Gastrocnemius medialis (tissue), 4 donors: ENCODE measurements at regions not wholly inside any gene's neighbourhood (a gene's known extent, or its start where the extent isn't known, plus 50 kb on each side); places are given as distances from the start of the nearest gene placed in this dataset.

Source experiments
- POLR2A ChIP-seq, 2 donors: fragments of 450-650 bp; IDR thresholded peaks; one replicate each; pipeline ENCODE4 v1.6.1; 2017; ENCODE audit warnings: antibody characterized with exemption in 2 of 2, mild to moderate bottlenecking in 2 of 2, moderate library complexity in 2 of 2
- TF ChIP-seq, protein P1 (sequence below), 5 experiments: fragments of 450-650 bp in 3 of 5; fragments of 200-600 bp in 2 of 5; sonication (generic) in 2 of 5; IDR thresholded peaks in 4 of 5; conservative IDR thresholded peaks in 1 of 5; 1 replicate in 4 of 5; 2 replicates in 1 of 5; pipeline ENCODE4 v1.5.1; 2016 to 2019; ENCODE audit warnings: antibody characterized with exemption in 5 of 5, mild to moderate bottlenecking in 3 of 5, moderate library complexity in 3 of 5

GRCh38 chr6:166222631-166223030, 55.0 kb upstream of the TBXT start:
- no peak for TF ChIP-seq POLR2A (IDR thresholded peaks at IDR 0.05)
- TF ChIP-seq, protein P1, sequence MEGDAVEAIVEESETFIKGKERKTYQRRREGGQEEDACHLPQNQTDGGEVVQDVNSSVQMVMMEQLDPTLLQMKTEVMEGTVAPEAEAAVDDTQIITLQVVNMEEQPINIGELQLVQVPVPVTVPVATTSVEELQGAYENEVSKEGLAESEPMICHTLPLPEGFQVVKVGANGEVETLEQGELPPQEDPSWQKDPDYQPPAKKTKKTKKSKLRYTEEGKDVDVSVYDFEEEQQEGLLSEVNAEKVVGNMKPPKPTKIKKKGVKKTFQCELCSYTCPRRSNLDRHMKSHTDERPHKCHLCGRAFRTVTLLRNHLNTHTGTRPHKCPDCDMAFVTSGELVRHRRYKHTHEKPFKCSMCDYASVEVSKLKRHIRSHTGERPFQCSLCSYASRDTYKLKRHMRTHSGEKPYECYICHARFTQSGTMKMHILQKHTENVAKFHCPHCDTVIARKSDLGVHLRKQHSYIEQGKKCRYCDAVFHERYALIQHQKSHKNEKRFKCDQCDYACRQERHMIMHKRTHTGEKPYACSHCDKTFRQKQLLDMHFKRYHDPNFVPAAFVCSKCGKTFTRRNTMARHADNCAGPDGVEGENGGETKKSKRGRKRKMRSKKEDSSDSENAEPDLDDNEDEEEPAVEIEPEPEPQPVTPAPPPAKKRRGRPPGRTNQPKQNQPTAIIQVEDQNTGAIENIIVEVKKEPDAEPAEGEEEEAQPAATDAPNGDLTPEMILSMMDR (IDR thresholded peaks at IDR 0.05 in 4 of 5, conservative IDR thresholded peaks at IDR 0.05 in 1 of 5), result no peak
